ENCODE measurements at regions not wholly inside any gene's neighbourhood (a gene's known extent, or its start where the extent isn't known, plus 50 kb on each side); places are given as distances from the start of the nearest gene placed in this dataset.
A peak's percentile ranks its signal among the peaks of the same experiment; 100 is the strongest.

DNA sequence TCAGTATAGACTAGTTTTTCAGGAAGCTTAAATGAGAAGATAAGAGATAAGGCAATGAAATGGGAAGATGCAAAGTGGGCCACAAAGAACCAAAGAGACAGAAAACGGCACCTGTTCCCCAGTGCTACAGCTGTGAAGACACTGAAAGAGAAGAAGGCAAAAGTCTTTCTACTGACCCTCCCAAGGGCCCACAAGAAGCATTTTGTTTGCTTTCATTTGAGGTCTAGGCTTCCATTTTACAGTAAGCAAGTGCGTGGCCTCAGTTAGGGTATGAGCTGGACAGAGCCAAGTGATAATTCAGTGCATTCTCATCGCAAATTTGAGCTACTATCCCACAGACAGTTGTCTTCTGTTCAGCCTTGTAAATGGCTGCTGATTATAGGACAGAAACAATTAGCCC lies 53.4 kb upstream of the STK17B start:
- DNase-seq, result no peak

DNA sequence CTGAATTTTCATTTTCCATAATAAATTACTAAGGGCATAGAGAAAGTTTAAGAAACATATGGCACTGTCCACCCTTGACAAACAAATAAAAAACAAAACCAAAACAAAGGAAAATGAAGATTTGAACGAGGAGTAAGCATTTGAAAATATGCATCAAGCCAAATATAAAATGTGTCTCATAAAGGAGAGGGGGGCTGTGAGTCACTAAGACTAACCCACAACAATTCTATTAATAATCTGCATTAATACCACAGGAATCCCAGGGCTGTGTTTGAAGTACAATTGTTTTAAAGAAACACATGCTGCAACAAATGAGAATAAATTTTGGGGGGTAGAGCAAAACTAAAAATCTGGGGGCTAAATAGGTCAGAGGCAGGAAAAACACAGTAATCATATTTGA lies 53.8 kb upstream of the STK17B start:
- DNase-seq, result no peak

GRCh38 chr2:196226058-196226706 lies 54.8 kb upstream of the STK17B start:
- no peak for DNase-seq

GRCh38 chr2:196226707-196227065 lies 55.3 kb upstream of the STK17B start:
- DNase-seq, result no peak

DNA sequence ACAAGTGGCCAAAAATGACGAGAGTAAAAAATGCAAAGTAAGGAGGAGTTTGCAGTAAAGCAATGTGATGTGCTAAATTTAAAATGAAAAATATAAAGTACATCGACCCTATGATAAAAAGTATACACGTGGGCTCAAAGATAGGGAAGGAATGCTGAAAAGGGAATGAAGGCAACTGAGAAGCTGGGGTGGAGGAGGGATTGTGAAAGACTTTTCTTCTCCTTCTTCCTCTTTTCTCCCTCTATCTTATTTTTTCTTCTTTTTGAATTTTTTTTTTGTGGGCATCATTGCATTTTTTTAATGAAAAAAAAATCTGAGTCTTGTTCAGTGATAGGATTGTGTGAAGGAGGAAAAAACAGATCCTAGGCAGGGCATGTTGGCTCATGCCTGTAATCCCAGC lies 57.6 kb upstream of the STK17B start:
- DNase-seq, result no peak

- DNase-seq, result no peak
Observed at GRCh38 chr2:196230061-196230854, 58.9 kb upstream of the STK17B start.

DNA sequence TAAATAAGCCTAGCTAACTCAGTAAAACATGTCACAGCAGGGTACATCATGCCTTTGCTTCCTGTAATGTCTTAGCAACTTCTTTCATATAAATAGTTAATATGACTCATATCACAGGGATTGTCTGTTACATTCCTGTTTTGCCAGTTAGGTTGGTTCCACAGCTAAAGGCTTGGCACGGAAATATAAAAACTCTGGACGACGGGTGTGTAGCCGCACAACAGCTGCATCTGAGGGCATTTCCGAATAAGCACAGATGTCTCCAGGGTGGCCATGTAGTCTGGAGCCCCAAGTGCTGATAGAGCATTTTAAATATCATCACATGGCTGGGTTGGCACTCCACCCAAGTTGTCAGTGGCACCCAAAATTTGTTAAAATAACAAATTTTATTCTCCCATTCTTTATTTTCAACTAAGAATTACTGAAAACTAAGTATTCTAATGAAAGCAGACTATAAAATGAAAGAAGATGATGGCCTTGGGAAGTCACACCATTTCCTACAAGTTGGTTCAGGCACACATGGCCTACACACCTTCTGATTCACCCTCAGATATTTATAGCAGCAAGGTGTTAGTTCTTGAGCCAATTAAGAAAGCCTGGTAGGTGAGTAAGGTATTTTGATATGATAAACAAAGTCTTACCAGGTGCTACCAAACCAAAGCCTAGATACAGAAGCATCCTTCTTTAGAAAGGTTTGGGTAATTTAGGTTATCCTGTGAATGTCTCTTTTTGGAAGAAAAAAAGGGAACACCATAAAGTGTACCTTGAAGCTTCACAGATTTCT lies 61.8 kb upstream of the STK17B start:
- peak; percentile 61 for DNase-seq

GRCh38 chr2:196233805-196234475 lies 62.6 kb upstream of the STK17B start:
- no peak for DNase-seq

DNA sequence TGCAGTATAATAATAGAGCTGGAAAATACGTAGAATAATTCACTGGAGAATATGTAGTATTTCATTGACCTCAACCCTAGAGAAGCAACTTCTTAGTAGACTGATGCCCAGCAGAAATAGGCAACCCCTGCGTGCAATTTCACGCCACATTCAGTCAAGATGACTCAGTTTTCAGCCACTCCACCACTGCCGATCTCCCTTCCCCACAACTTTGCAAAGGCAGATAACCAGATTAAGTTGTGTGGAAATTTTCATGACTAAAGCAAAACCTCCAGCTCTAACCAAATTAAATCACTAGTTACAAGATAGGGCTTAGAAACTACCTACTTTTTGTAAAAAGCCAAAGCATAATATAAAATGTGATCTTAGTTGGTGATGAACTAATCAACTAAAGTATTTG lies 63.3 kb upstream of the STK17B start:
- DNase-seq, result no peak

GRCh38 chr2:196238836-196239380 lies 67.5 kb upstream of the STK17B start:
- DNase-seq, result no peak

DNA sequence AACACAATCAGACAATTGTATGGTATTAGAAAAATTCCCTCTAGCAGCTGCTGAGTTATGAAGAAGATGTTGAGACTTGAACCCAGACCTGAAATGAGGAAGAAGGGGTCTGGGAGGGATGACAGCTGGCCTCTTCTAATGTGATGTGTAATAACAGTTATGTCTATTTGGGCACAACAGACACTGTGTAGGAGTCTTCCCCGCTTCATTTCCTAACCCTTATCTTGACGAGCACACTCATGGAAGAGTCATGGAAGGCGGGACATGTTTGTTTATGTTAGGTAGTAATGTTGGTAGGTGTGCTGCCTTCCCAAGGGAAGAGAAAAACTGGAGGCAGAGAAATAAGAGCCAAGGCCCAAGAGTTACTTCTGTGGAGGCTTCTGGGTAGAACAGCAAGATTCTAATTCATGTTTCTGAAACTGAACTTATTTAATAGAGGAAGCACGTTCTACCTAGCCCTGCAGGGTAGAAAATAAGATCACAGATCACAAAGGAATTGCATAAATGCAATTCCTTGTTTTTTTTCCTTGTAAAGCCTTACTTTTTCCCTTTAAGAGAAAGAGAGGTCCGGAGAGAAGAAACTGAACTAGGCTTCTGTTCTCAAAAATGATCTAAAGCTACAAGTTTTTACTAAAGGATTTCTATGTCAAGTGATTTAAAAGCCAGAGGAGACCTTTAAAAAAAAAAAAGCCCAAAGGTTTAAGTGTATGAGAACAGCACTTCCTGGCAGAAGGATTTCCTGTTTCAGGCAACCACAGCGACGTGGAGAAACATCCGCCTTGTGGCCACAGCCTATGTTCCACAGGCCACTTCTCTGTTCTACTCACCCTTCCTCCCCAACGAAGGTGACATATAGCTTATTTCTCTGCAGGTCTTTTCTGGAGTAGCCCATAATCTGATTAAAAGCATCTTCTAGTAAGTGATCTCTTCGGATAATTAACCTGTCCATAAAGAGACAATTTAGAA lies 68.5 kb upstream of the STK17B start:
- DNase-seq, result no peak

GRCh38 chr2:196241175-196241574 lies 69.8 kb upstream of the STK17B start:
- no peak for DNase-seq

GRCh38 chr2:196242131-196242620 lies 70.8 kb upstream of the STK17B start:
- no peak for DNase-seq

GRCh38 chr2:196244516-196244915 lies 73.1 kb upstream of the STK17B start:
- DNase-seq, result no peak

GRCh38 chr2:196244966-196245365 lies 73.6 kb upstream of the STK17B start:
- no peak for DNase-seq

DNA sequence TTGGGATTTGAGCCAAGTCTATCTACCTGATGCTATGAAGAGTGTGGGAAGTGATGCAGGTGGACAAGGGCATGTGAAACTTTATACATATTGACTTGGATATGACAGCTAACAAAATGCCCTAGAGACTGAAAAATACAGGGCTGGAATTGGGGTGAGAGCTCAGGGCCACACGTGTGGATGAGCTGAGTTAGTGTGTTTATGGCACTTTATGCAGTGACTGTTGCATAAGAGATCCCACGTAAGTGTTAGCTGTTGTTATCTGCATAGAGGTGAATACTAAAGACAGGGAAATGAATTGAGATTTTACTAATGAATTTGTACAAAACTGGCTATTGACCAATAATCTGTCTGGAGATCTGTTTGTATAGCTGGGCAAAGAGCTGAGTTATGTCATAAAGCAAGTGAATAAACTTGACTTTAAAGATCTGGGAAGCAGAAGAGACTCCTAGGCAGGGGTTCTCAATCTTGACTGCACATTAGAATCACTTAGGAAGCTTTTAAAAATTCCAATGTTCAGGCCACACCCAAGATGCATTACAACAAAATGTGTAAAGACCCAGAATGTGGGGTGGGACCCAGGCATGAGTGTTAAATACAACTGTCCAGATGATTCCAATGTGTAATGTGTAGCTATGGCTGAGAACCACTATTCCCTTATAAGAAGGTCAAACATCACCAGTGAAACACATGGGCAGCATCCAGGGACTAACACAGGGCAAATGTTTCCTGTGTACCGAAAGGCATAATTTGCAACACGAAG lies 74.2 kb upstream of the STK17B start:
- no peak for DNase-seq

GRCh38 chr2:196247114-196247975 lies 76.0 kb upstream of the STK17B start:
- no peak for DNase-seq

DNA sequence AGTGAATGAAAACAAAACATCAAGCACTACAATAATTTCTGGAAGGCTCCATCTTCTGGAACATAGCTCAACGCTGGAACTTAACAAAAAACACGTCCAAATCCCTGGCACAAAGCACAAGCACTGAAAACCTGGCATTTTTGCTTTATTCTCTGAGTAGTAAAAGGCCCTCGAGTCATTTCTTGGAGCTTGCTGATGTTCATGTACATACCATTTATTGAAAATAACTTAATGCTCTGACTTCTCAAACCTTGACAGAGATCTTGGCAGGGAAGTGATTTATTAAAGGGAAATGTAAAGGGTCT lies 76.5 kb upstream of the STK17B start:
- DNase-seq, result no peak

DNA sequence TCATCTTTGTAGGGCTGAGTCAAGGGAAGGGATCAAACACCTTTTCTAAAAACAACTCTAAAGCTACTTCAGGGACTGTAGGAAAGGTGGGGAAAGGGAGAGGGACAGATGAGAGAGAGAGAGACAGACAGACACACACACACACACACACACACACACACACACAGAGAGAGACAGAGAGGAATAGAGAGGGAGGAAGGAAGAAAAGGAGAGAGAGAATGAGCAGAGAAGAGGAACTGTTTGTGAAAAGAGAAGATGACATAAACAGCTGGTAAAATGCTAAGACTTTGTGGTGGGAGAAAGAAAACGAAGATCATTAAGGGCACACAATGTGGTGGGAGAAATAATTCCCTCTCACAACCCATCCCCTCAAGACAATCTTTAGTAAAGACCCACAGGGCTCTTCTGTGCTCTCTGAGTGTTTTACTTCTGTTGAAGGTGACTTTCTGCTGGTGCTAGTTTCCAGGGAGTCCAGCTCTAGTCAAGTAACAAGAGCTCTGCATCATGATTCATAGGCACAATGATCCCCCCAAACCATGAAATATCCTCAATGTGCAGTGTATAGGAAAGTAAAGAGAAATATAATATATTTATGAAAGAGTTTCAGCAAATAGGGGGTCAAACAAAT lies 77.2 kb upstream of the STK17B start:
- no peak for DNase-seq

- DNase-seq, result no peak
Observed at GRCh38 chr2:196249171-196249570, 77.8 kb upstream of the STK17B start.

All from right forelimb (tissue), 1 donor.